Activated CD4-positive, CD25-positive, alpha-beta regulatory T cell treated with anti-CD3 and anti-CD28 coated beads, Interleukin-2, amount 50 U/mL, for 24 hours (primary cell): ENCODE measurements at regions not wholly inside any gene's neighbourhood (a gene's known extent, or its start where the extent isn't known, plus 50 kb on each side); places are given as distances from the start of the nearest gene placed in this dataset.
A peak's percentile ranks its signal among the peaks of the same experiment; 100 is the strongest.

Source experiments
- ATAC-seq, 2 donors: fragments of 150-1000 bp; cut with Tn5 transposase; one replicate each; pipeline ENCODE4 v1.10.0; 2021; ENCODE audit warnings: mild to moderate bottlenecking in 1 of 2, moderate library complexity in 1 of 2

- no peak for ATAC-seq
Observed at GRCh38 chr6:6376845-6377244, 56.4 kb upstream of the F13A1 start.

GRCh38 chr6:6377621-6378020 is 57.2 kb upstream of the F13A1 start:
- no peak for ATAC-seq

DNA sequence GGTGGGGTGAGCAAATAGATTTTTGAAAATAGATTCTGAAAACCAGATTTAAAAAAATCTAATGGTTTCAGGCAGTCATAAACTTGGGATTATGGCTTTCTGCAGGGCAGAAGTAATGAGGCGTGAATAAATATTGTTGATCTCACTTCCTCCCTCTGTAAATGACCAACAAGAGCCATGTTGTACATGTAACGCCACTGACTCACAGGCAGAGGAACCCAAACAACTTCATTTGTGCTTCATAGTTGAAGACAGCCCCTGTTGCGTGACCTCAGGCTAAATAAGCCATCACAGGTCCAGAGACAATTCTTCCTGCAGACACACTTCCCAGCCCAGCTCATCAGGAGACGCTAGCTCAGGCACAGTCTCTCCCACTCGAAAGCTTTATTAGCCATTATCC is 59.1 kb upstream of the F13A1 start:
- ATAC-seq: no peak

- no peak for ATAC-seq
Observed at GRCh38 chr6:6384520-6384919, 64.1 kb upstream of the F13A1 start.

DNA sequence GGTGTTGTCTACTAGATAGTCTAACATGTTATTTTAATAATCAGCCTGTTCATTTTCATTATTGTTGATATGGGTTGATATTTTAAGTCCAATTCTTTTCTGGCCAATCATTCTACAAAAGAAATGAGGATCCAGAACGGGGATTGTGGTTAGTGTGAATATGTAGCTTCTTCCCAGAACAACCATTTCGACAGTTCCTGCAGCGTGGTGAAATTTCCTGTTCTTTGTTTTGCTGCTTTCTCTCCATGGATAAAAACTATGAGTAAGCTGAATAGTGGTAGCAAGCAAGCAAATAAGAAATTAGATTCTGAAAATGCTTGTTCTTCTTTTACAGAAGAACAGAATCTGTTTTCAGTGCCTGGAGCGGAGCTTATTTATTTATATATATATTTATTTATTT is 65.5 kb upstream of the F13A1 start:
- no peak for ATAC-seq

DNA sequence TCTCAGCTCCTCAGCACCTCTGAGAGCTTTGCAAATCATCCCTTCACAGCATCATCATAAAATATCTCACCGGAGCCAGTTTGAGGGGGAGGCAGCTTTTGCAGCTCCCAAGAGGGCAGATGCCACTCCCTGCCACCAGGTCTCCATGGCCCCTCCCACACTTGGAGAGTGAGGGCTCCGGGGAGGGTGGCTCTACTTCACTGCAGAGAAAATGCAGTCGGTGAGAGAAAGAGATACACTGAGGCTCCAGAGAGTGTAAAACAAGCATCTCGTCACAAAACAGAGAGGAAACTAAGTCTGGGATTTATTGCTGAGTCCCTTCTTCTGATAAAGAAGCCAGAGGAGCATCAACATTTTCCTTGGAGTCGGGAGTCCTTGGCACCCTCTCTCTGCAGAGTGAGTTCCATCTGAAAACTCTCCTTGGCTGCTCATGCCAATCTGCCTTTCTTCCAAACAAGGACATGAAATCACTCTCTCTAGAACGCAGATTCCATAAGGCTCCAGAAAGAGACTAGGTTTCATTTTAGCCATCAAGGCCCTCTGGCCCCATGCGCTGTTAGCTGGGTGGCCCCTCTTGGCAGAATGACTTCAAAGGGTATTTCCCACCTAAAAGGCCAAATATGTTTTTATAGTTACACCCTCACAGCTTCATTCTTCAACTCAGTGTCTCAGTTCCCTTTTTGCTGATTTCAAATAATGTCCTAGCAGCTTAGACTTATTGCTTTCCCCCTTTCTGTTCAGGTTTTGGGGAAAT is 70.6 kb upstream of the F13A1 start:
- peak; percentile 46 to 48 for ATAC-seq

DNA sequence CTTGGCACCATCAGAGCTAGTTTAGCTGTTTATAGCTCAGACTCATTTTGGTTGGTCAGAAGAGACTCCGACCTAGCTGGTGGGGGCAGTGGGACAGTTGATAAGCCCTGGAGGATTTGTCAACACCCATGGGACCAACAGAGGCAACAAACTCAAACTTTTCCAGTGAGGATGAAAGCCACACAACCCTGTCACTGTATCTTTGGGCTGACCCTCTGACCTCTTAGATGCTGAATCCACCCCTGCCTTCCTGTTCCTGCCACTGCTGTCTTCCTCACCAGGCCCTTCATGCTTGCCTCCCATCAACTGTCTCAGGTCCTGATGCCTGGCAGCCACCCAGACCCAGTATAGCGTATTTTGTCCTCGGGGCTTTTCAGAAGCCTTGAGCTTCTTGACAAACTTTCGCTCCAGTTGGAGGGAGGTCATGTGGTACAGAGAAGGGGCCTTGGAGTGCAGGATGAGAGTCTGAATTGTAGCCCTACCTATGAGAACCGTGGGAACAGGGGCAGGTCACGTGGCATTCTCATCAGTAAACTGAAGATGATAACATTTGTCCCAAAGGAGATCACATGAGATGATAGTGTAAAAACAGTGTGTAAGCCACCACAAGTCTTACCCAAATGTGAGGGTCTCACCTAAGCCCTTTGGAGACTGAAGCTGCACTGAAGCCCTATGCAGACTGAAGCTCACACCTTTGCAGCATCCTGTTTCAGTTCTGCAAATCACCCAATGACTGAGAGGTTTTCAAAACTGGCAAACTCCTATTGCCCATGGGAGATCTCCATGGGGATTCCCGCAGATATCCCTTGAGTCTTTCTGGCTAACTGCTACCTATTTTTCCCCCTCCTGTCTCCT is 72.0 kb upstream of the F13A1 start:
- no peak for ATAC-seq

DNA sequence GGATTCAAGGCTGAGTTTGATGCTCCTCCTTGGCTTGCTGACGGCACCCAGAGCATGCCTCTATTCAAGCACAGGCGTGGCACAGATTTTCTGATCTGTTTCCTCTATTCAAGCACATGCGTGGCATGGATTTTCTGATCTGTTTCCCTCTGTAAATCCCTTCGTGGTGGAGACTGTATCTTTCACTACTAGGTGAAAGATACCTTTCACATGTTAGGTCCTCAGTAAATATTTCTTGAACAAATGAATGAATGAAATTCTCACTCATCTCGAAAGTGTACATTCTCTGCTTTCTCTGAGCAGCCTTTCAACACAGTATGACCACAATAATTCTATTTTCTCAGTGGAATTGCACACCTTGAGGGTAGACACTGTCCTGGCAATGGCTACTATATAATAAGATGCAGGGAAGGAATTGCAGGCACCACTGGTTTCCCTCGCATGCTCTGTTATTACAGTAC is 72.6 kb upstream of the F13A1 start:
- ATAC-seq: no peak

DNA sequence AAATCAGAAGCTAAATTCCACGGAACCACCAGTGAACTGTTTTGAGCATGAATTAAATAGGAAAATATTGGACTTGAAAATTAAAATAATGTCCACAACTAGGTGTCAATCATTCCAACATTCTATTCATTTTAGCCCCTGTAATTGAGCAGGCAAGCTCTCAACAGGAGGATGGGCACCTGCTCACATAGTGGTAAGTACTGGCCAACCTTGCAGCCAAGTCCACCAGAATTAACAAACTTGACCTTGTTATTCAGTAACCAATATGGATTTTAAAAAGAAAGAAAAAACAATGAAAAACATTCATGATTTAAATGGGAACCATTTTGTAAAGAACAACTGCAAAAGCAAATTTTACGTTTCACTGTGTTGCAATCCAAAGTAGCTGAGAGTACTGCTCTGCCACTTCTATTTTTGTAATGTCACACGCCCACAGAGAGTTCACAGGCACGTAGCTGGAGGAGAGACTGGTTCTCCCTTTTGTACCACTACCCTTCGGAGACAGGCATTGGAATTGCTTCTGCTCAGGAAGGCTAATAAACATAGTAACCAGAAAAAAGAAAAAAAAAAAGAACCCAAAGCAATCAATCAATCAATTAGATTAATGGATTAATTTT is 75.2 kb upstream of the F13A1 start:
- no peak for ATAC-seq

GRCh38 chr6:6397842-6398241 is 77.4 kb upstream of the F13A1 start:
- peak in 1 of 2 donors; percentile 10 for ATAC-seq

GRCh38 chr6:6399568-6399967 is 79.1 kb upstream of the F13A1 start:
- ATAC-seq: no peak

GRCh38 chr6:6401401-6401800 is 80.9 kb upstream of the F13A1 start:
- no peak for ATAC-seq

- ATAC-seq: no peak
Observed at GRCh38 chr6:6402006-6402405, 81.5 kb upstream of the F13A1 start.

GRCh38 chr6:6402591-6402990 is 82.1 kb upstream of the F13A1 start:
- ATAC-seq: no peak

- no peak for ATAC-seq
Observed at GRCh38 chr6:6405031-6405430, 84.6 kb upstream of the F13A1 start.

DNA sequence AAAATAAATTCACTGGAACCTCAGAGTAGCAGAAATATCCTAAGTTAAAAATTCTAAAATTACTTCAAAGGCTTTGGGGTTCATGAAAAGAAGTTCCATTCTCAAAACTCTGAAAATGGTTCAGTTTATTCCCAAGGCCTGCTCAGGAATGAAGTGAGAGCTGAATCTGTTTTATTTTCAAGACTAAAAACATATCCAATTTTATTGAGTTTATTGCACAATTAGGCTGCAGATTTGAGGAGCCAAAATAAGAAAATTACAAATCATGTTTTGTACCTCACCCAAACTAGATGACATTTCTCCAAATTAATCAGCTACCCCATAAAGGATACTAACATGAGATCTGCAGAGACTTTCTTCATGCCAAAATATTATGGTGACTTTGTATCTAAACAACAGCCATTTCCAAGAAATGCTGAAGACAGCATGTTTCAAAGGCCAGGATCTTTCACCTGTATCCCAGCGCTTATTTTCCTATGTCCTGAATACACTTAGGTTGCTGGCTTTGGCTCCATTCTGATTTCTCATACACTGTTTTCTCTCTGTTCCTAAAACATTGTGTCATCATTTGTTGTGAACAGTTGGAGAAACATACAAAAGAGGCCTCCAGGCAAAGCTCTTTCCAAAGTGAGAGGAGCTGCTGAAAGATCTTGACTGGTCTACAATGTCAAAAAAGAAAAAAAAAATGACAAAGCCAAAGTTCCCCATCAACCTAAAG is 85.7 kb upstream of the F13A1 start:
- ATAC-seq: no peak

- no peak for ATAC-seq
Observed at GRCh38 chr6:6406715-6407070, 86.2 kb upstream of the F13A1 start.

DNA sequence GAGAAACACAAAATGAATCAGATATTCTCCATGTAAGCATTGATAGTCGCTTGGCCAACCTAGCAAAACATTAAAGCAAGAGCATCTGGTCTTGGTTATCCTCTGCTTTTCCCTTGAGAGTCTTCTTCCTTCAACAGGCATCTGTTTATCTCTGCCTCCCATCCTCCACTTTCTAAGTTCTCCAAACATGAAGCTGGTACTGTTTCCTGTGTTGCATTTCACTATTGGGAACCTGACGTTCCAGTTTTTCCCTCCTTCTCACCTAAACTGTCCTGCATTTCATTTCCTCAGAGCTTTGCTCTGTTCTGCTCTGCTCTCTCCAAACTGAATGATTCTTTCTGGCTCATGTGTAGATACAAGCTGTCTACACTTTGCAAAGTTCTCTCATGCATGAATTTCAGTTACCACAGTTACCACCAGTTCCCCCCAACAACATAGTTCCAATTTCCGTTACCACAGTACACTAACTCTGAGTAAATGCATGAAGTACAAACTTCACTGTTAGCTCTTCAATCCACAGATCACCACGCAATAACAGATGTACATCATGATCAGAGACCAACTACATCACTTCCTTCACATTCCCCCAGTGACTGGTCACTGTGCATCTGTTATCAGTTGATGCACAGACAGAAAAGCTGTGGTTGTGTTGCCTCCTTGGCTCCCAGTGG is 86.7 kb upstream of the F13A1 start:
- ATAC-seq: peak in 1 of 2 donors; percentile 33

DNA sequence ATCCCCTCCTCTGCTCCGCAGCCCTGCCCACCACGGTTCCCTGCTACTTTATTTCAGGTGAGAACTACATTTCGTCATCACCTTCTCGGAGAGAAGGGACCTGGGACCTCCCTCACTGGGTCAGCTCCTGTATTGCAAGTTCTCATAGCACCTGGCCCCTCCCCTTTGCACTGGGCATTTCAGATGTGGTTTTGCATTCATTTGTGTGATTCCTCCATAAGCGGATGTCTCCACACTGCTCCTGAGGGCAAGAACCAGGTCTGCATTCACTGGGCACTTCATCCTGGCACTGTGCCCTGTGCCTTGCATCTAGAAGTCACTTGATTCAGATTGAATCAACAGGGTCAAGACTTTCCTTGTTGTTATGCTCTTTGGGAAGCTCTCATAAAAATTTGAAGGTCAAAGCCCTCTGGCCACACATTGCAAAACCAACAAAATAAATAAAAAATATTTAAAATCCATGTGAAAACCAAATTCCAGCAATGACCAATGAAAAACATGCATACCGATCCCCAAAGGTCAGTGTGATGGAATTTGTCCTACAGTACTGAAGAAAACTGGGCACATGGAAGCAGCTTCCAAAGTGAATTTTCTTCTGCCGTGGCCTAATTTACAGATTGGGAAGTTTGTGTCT is 89.1 kb upstream of the F13A1 start:
- ATAC-seq: no peak

DNA sequence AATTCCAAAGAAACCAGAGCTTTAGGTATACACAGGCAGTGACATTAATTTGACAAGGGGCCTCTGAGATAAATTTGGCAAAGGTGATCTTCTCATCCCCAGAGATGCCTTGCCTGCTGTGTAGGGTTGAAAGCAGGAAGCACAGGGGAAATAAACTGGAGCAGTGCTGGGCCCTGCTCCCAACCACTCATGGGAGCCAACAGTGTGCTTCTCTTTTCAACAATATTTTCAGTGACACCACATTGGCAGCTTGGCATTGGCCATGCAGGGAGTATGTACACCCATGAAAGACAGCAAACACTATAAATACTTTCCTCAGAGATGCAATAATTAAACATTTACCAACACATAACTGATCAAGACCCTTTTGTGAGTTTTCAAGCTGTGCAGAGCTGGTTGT is 90.7 kb upstream of the F13A1 start:
- no peak for ATAC-seq

GRCh38 chr6:6412221-6412620 is 91.8 kb upstream of the F13A1 start:
- ATAC-seq: no peak

DNA sequence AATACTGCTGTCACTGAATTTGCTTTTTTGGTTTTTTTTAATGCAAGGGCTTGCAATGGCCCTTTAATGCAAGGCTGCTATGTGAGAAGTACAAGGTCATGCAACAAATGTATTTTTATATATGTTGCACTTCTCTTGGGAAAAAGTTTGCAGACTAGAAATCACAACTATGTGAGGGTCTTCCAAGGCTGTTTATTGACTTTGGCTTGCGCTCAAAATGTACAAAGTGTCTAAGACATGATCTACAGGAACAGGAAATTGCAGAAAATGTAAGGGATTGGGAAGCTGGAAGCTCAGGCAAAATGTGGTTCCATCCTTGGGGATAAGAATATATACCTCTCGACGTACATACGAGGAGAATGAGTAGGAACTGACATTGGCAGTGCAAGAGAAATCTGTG is 92.2 kb upstream of the F13A1 start:
- ATAC-seq: no peak
